KMS-11 (cell line): ENCODE measurements at regions not wholly inside any gene's neighbourhood (a gene's known extent, or its start where the extent isn't known, plus 50 kb on each side); places are given as distances from the start of the nearest gene placed in this dataset.
A peak's percentile ranks its signal among the peaks of the same experiment; 100 is the strongest.

Source experiments
- H2AFZ ChIP-seq: fragments of 200-600 bp; sonication (generic); 2 replicates; pipeline ENCODE4 v1.6.1; 2016; ENCODE audit warnings: antibody characterized with exemption, mixed run types, low read depth
- H3K27ac ChIP-seq: fragments of 200-600 bp; sonication (generic); 2 replicates; pipeline ENCODE4 v1.6.1; 2016; ENCODE audit warnings: mild to moderate bottlenecking, mixed run types
- H3K27me3 ChIP-seq: fragments of 200-600 bp; sonication (generic); 2 replicates; pipeline ENCODE4 v1.6.1; 2017; ENCODE audit warnings: mild to moderate bottlenecking, low read depth, mixed run types, moderate library complexity; ENCODE audit not compliant: insufficient read depth
- H3K36me3 ChIP-seq: fragments of 200-600 bp; sonication (generic); 2 replicates; pipeline ENCODE4 v1.6.1; 2017; ENCODE audit warnings: mild to moderate bottlenecking, mixed run types; ENCODE audit not compliant: insufficient read depth
- H3K4me1 ChIP-seq: fragments of 200-600 bp; sonication (generic); 2 replicates; pipeline ENCODE4 v1.6.1; 2016; ENCODE audit warnings: mild to moderate bottlenecking, low read depth, mixed run types; ENCODE audit not compliant: poor library complexity, severe bottlenecking
- H3K4me2 ChIP-seq: fragments of 200-600 bp; sonication (generic); 2 replicates; pipeline ENCODE4 v1.7.0; 2016; ENCODE audit warnings: mild to moderate bottlenecking, mixed run types
- H3K4me3 ChIP-seq: fragments of 200-600 bp; sonication (generic); IDR thresholded peaks from 2 replicates; pipeline ENCODE4 v1.6.1; 2017; ENCODE audit warnings: low read depth, low read length, mixed read lengths; ENCODE audit not compliant: insufficient read depth
- H3K79me2 ChIP-seq: fragments of 200-600 bp; sonication (generic); 2 replicates; pipeline ENCODE4 v1.6.1; 2016; ENCODE audit warnings: low read depth, mixed run types; ENCODE audit not compliant: insufficient read depth
- H3K9ac ChIP-seq: fragments of 200-600 bp; sonication (generic); 2 replicates; pipeline ENCODE4 v1.6.1; 2016; ENCODE audit warnings: mild to moderate bottlenecking, mixed run types
- H4K20me1 ChIP-seq: fragments of 200-600 bp; sonication (generic); 2 replicates; pipeline ENCODE4 v1.6.1; 2016; ENCODE audit warnings: mild to moderate bottlenecking, mixed run types; ENCODE audit not compliant: insufficient read depth
- TF ChIP-seq, protein P1 (sequence below): fragments of 200-600 bp; sonication (generic); conservative IDR thresholded peaks from 2 replicates; pipeline ENCODE4 v1.6.1; 2017; ENCODE audit warnings: low read depth, mild to moderate bottlenecking, antibody characterized with exemption, low read length, moderate library complexity, mixed read lengths

- no peaks in the 10 kb centered on the region for H3K4me1 ChIP-seq
- TF ChIP-seq, protein P1, sequence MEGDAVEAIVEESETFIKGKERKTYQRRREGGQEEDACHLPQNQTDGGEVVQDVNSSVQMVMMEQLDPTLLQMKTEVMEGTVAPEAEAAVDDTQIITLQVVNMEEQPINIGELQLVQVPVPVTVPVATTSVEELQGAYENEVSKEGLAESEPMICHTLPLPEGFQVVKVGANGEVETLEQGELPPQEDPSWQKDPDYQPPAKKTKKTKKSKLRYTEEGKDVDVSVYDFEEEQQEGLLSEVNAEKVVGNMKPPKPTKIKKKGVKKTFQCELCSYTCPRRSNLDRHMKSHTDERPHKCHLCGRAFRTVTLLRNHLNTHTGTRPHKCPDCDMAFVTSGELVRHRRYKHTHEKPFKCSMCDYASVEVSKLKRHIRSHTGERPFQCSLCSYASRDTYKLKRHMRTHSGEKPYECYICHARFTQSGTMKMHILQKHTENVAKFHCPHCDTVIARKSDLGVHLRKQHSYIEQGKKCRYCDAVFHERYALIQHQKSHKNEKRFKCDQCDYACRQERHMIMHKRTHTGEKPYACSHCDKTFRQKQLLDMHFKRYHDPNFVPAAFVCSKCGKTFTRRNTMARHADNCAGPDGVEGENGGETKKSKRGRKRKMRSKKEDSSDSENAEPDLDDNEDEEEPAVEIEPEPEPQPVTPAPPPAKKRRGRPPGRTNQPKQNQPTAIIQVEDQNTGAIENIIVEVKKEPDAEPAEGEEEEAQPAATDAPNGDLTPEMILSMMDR = no peak
These were observed 78.8 kb upstream of the FAR2 start for GRCh38 chr12:29070309-29070708.

GRCh38 chr12:29071099-29071498 is 78.0 kb upstream of the FAR2 start:
- no peaks in the 10 kb centered on the region for H3K79me2 ChIP-seq
- no peak overlapping the region for H3K4me2 ChIP-seq
- no peaks in the 10 kb centered on the region for H3K36me3 ChIP-seq
- no peak overlapping the region for H3K27ac ChIP-seq
- TF ChIP-seq, protein P1 = no peak
- no peaks in the 10 kb centered on the region for H3K4me1 ChIP-seq
- H4K20me1 ChIP-seq = no peaks in the 10 kb centered on the region
- no peak overlapping the region for H3K9ac ChIP-seq
- H3K4me3 ChIP-seq = no peak overlapping the region
- no peak overlapping the region for H2AFZ ChIP-seq
- no peaks in the 10 kb centered on the region for H3K27me3 ChIP-seq

More at GRCh38 chr12:29070309-29070708, 78.8 kb upstream of the FAR2 start:
- no peak overlapping the region for H3K4me3 ChIP-seq
- H3K79me2 ChIP-seq = no peaks in the 10 kb centered on the region
- no peak overlapping the region for H2AFZ ChIP-seq
- no peak overlapping the region for H3K9ac ChIP-seq
- H3K4me2 ChIP-seq = no peak overlapping the region
- no peaks in the 10 kb centered on the region for H3K27me3 ChIP-seq
- no peaks in the 10 kb centered on the region for H4K20me1 ChIP-seq
- H3K36me3 ChIP-seq = no peaks in the 10 kb centered on the region
- no peak overlapping the region for H3K27ac ChIP-seq

DNA sequence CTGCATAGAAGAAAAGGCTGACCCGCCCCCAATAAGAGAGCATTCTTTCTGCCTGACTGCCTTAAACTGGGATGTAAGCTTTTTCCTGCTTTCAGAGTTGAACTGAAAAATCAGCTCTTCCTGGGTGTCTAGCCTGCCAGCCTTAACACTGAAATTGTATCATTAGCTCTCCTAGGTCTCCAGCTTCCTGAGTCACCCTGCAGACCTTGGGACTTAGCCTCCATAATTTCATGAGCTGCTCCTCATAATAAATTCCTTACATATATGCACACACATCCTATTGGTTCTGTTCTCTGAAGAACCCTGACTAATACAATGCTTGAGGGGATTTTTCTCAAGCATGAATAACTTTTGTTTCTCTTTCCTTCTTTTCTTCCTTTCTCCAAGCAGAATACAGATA is 76.4 kb upstream of the FAR2 start:
- H3K4me2 ChIP-seq = no peak overlapping the region
- no peak overlapping the region for H2AFZ ChIP-seq
- H3K27ac ChIP-seq = no peak overlapping the region

GRCh38 chr12:29073631-29074239 is 75.3 kb upstream of the FAR2 start:
- Histone ChIP-seq H3K79me2 (no peaks in the 10 kb centered on the region), H3K27ac (no peak overlapping the region), H3K4me3 (no peak overlapping the region), H3K4me2 (no peak overlapping the region), H3K36me3 (no peaks in the 10 kb centered on the region), H3K27me3 (no peaks in the 10 kb centered on the region), H4K20me1 (no peaks in the 10 kb centered on the region), H2AFZ (no peak overlapping the region), H3K4me1 (no peaks in the 10 kb centered on the region), H3K9ac (no peak overlapping the region)
- TF ChIP-seq, protein P1 = peak; percentile 80

More for the DNA sequence above, 76.4 kb upstream of the FAR2 start:
- no peaks in the 10 kb centered on the region for H3K27me3 ChIP-seq
- TF ChIP-seq, protein P1 = no peak
- no peaks in the 10 kb centered on the region for H3K36me3 ChIP-seq
- H4K20me1 ChIP-seq = no peaks in the 10 kb centered on the region
- no peaks in the 10 kb centered on the region for H3K4me1 ChIP-seq
- no peak overlapping the region for H3K9ac ChIP-seq
- H3K79me2 ChIP-seq = no peaks in the 10 kb centered on the region
- no peak overlapping the region for H3K4me3 ChIP-seq
